ENCODE measurements at regions not wholly inside any gene's neighbourhood (a gene's known extent, or its start where the extent isn't known, plus 50 kb on each side); places are given as distances from the start of the nearest gene placed in this dataset.

DNA sequence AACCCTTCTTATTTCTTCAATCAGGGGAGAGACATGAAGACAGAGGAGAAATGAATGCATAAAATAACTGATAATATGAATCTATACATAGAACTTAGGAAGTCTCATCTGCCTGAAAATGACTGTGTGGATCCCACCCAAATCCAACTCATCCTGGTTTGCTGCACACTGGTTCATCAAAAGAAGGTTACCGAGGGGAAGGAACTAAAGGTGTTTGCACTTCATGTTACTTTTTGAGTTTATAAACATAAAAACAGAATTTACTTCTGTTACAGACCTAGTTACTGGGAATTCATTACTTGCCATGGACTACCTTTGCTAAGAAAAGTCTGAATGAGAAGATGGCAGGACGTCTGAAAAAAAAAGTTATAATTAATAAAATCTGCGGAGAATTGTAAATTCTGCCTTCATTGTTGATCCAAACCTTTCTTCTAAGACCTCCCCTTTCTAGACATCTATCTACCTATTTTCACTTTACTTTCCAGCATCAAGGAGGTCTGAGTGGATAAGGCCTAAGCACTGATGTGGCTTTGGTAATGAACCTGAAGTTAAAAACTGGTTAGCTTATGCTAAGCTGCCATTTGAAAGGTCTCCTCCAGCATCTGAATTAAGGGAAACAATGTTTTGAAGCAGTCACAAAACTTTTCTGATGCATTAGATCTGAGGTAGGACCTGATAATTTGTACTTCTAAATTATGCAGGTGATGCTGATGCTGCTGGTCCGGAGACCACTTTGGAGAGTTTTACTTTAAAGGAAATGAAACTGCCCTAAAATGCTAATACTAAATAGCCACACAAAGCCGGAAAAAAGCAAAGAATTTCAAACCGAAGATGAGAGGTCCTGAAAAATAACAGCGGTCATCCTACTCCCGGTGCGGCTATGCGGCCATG, 84.0 kb downstream of the HFE start:
- TF ChIP-seq POLR2A (IDR thresholded peaks at IDR 0.05; ENCODE audit: extremely low read depth, insufficient read length), result no peak
- TF ChIP-seq, protein P1, sequence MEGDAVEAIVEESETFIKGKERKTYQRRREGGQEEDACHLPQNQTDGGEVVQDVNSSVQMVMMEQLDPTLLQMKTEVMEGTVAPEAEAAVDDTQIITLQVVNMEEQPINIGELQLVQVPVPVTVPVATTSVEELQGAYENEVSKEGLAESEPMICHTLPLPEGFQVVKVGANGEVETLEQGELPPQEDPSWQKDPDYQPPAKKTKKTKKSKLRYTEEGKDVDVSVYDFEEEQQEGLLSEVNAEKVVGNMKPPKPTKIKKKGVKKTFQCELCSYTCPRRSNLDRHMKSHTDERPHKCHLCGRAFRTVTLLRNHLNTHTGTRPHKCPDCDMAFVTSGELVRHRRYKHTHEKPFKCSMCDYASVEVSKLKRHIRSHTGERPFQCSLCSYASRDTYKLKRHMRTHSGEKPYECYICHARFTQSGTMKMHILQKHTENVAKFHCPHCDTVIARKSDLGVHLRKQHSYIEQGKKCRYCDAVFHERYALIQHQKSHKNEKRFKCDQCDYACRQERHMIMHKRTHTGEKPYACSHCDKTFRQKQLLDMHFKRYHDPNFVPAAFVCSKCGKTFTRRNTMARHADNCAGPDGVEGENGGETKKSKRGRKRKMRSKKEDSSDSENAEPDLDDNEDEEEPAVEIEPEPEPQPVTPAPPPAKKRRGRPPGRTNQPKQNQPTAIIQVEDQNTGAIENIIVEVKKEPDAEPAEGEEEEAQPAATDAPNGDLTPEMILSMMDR (IDR thresholded peaks at IDR 0.05; ENCODE audit: low read depth, low read length), result no peak
- no peak for TF ChIP-seq MYC (IDR thresholded peaks at IDR 0.05; ENCODE audit: low read depth, low read length)
- TF ChIP-seq, protein P2, sequence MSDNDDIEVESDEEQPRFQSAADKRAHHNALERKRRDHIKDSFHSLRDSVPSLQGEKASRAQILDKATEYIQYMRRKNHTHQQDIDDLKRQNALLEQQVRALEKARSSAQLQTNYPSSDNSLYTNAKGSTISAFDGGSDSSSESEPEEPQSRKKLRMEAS (IDR thresholded peaks at IDR 0.05; ENCODE audit: low read depth, low read length), result no peak

DNA sequence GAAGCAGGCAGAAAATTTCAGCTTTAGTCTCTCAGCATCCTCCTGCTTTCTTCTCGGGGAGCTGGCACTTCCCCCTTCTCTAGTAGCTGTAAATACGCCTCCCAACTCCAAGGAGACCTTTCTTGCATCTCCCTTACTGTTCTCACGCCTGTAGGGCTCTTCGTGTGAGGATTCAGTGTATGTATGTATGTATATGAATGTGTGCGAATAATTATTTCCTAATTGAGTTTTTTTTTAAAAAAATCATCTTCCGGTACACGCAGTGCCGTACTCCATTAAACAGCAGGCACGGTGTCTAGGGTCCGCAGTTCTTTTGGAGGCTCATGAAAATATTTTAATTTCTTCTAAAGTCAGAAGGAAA, 85.4 kb downstream of the HFE start:
- H3K4me3 ChIP-seq (ENCODE audit: low read depth, low read length), result peak overlapping the region; percentile 81
- peak; percentile 79 for DNase-seq (ENCODE audit: low read depth)
- TF ChIP-seq MYC (IDR thresholded peaks at IDR 0.05; ENCODE audit: low read depth, low read length), result no peak
- TF ChIP-seq POLR2A (IDR thresholded peaks at IDR 0.05; ENCODE audit: extremely low read depth, insufficient read length), result no peak
- TF ChIP-seq, protein P2 (IDR thresholded peaks at IDR 0.05; ENCODE audit: low read depth, low read length), result no peak
- TF ChIP-seq, protein P1 (IDR thresholded peaks at IDR 0.05; ENCODE audit: low read depth, low read length), result no peak

More for the DNA sequence above, 84.0 kb downstream of the HFE start:
- H3K4me3 ChIP-seq (ENCODE audit: low read depth, low read length), result peak overlapping the region; percentile 66
- DNase-seq (ENCODE audit: low read depth), result no peak

DNA sequence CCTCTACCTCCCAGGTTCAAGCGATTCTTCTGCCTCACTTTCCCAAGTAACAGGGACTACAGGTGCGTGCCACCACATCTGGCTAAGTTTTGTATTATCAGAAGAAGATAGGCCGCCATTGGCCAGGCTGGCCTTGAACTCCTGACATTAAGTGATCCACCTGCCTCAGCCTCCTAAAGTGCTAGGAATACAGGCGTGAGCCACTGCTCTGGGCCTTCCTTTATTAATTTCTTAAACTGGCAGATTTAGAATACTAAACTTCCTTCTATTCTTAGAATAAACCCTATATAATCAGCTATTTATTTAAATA, 86.6 kb downstream of the HFE start:
- no peak for DNase-seq (ENCODE audit: low read depth)
- TF ChIP-seq, protein P2 (IDR thresholded peaks at IDR 0.05; ENCODE audit: low read depth, low read length), result no peak
- TF ChIP-seq MYC (IDR thresholded peaks at IDR 0.05; ENCODE audit: low read depth, low read length) (no peak), POLR2A (IDR thresholded peaks at IDR 0.05; ENCODE audit: extremely low read depth, insufficient read length) (no peak)
- TF ChIP-seq, protein P1 (IDR thresholded peaks at IDR 0.05; ENCODE audit: low read depth, low read length), result no peak
- no peak overlapping the region for H3K4me3 ChIP-seq (ENCODE audit: low read depth, low read length)

DNA sequence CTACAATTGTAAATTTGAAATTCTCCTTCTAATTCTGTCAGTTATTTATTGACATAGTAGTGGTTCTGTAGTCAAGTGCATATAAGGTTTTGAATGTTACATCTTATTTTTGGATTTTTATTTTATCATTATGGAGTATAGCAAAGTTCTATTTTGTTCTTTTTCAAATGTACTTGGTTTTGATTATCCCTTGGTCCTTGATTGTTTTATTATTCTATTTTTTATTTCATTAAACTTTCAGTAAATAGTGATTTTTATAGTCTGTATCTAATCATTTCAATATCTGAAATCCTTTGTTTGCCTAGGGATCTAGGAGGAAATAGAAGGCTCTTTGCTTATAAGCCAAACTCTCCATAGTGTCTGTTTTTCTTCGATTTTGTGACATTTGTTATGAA, 87.8 kb downstream of the HFE start:
- no peak for DNase-seq (ENCODE audit: low read depth)
- H3K4me3 ChIP-seq (ENCODE audit: low read depth, low read length), result no peak overlapping the region
- TF ChIP-seq POLR2A (IDR thresholded peaks at IDR 0.05; ENCODE audit: extremely low read depth, insufficient read length) (no peak), MYC (IDR thresholded peaks at IDR 0.05; ENCODE audit: low read depth, low read length) (no peak)
- TF ChIP-seq, protein P1 (IDR thresholded peaks at IDR 0.05; ENCODE audit: low read depth, low read length), result no peak
- TF ChIP-seq, protein P2 (IDR thresholded peaks at IDR 0.05; ENCODE audit: low read depth, low read length), result no peak

DNA sequence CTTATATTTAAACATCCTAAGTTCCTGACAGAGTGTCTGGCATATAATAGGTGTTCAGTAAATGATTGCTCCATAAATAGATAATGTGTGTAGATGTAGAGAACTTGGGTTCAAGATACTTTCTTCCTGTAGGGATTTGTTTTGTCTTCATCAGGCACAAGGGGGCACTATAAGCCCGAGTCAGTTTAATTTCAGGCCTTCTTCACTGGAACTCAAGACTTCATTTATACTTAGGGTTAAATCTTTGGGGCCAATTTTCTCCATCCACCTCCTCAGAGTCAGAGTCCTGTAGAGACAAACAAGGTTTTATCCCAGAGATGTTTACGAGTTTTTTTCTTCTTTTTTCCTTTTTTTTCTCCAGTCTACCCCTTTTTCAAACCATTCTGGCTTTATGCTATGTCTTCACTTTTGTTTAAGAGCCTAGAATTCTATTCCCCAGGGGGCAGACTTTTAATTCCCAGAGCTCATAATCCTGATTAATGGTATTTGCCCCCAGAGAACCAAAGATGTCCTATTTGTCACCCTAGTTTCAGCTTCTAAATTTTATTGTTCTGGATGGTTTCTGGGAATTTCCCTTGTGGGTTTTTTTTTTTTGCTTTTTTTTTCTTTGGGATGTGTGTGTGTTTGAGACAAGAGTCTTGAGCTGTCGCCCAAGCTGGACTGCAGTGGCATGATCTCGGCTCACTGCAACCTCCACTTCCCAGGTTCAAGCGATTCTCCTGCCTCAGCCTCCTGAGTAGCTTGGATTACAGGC, 88.4 kb downstream of the HFE start:
- TF ChIP-seq, protein P2 (IDR thresholded peaks at IDR 0.05; ENCODE audit: low read depth, low read length), result no peak
- TF ChIP-seq, protein P1 (IDR thresholded peaks at IDR 0.05; ENCODE audit: low read depth, low read length), result peak; percentile 54
- H3K4me3 ChIP-seq (ENCODE audit: low read depth, low read length), result no peak overlapping the region
- peak; percentile 89 for DNase-seq (ENCODE audit: low read depth)
